ENCODE measurements at regions not wholly inside any gene's neighbourhood (a gene's known extent, or its start where the extent isn't known, plus 50 kb on each side); places are given as distances from the start of the nearest gene placed in this dataset.

DNA sequence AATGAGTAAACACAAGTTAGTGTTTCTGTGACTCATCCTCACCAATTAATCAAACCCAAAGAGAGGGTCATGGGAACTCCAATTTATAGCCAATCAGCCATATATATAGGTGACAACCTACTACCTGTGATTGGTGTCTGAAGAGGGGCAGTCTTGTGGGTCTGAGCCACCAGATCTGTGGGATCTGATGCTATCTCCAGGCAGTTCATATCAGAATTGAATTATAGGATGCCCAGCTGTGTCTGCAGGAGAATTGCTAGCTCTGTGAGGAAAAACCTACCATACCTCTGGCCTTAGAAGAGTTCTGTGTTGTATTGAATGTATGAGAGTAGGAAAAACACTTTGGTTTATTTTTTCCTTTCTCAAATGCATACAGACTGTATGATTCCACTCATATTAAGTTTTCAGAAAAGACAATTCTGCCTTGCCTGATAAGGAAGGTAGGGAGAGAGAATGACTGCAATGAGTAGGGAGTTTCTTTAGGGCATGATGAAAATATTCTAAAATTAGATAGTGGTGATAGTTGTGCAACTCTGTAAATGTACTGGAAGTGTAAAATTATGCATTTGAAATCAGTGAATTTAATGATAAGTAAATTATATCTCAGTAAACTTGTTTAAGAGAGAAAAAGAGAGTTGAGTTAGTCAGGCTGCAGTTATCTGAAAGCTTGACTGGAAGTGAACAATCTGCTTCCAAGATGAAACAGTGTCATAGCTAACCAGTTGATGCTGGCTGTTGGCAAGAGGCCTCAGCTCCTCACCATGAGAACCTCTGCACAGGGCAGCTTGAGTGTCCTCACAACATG is 274.9 kb downstream of the AUH start:
- no peak for TF ChIP-seq ZNF274 (IDR thresholded peaks at IDR 0.05; ENCODE audit: low read depth, low read length)
- no peak overlapping the region for H3K4me3 ChIP-seq (ENCODE audit: low read length)

DNA sequence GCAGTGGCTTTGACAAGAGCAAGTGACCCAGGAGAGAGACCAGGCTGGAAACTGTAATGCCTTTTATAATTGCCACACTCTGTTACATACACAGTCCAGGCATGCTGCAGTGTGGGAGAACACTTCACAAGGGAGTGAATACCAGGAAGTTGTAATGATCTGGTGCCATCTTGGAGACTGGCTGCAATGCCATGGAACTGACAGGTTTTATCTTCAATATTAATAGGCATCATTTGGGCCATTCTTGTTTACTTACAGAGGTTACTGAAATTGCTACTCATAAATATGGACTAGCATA is 274.3 kb downstream of the AUH start:
- no peak overlapping the region for H3K4me3 ChIP-seq (ENCODE audit: low read length)
- no peak for TF ChIP-seq ZNF274 (IDR thresholded peaks at IDR 0.05; ENCODE audit: low read depth, low read length)

DNA sequence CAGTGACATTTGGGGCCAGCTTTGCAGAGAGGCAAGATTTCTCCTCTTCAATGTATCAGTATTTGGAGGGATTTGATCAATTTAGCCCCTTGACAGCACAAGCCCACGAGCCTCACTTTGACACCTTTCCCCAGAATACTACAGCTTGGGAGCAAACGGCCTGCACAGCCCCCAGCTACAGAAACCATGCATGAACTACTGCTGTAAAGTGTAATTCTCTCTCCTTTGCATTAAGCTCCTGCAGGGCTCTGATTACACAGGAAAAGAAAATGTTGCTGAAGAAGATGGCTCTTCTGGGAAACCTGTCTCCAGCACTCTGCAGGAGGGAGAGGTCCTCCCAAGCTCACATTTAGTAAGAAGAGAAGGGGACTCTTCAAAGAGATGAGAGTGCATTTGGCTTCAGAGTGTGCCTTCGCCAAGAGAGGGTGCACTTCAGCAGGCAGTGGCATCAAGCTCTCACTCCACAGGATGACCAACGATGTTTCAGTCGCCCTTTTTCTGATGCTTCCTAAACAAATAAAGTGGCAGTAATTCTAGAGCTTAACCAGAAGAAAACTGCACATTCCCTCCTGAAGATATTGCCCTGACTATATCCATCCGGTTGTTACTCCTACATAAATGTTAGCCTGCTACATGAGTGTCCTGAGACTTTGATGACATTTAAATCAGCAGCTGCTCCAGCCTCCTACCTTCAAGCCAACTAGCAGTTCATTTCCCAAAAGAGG is 272.2 kb downstream of the AUH start:
- TF ChIP-seq ZNF274 (IDR thresholded peaks at IDR 0.05; ENCODE audit: low read depth, low read length), result no peak
- H3K4me3 ChIP-seq (ENCODE audit: low read length), result no peak overlapping the region

DNA sequence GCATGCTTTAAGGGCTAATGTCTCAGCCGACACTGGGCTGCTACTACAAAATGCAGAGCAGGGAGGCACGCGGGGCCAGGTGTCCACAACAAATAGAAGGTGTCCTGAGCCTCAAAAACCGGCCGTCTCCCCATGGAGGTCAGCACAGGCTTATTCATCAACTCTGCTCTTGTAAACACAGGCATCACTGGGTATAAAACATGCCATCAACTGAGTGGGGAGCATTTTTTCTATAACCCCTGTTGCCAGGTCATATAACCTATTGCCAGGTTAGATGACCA is 271.6 kb downstream of the AUH start:
- H3K4me3 ChIP-seq (ENCODE audit: low read length), result no peak overlapping the region
- TF ChIP-seq ZNF274 (IDR thresholded peaks at IDR 0.05; ENCODE audit: low read depth, low read length), result no peak

DNA sequence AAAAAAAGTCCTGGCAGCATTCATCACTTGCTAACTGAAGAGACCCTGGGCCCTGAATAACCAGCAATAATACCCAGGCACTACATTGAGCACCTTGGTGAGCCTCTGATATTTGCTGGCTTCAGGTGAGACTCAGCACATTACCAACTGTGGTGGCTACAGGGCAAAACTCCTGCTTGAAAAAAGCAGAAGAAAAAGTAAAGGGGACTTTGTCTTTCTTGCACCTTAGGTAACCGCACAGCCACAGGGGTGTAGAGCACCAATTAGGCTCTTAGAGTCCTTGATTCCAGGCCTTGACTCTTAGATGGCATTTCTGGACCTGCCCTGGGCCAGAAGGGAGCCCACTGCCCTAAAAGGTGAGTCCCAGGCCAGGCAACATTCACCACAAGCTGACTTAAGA is 269.5 kb downstream of the AUH start:
- H3K4me3 ChIP-seq (ENCODE audit: low read length), result no peak overlapping the region
- no peak for TF ChIP-seq ZNF274 (IDR thresholded peaks at IDR 0.05; ENCODE audit: low read depth, low read length)

DNA sequence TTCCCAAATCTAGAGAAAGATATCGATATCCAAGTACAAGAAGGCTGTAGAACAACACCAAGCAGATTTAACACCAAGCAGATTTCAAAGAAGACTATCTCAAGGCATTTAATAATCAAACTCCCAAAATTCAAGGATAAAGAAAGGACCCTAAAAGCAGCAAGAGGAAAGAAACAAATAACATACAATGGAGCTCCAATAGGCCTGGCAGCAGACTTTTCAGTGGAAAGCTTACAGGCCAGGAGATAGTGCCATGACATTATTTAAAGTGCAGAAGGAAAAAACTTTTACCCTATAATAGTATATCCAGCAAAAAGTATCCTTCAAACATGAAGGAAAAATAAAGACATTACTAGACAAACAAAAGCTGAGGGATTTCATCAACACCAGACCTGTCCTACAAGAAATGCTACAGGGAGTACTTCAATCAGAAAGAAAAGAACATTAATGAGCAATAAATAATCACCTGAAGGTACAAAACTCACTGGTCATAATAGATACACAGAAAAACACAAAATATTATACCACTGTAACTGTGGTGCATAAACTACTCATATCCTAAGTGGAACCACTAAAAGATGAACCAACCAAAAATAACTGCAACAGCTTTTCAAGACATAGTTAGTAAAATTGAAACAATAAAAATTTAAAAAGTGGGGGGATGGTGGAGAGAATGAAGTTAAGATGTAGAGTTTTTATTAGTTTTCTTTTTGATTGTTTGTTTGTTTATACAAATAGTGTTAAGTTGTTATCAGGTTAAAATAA is 267.2 kb downstream of the AUH start:
- no peak for TF ChIP-seq ZNF274 (IDR thresholded peaks at IDR 0.05; ENCODE audit: low read depth, low read length)
- no peak overlapping the region for H3K4me3 ChIP-seq (ENCODE audit: low read length)

DNA sequence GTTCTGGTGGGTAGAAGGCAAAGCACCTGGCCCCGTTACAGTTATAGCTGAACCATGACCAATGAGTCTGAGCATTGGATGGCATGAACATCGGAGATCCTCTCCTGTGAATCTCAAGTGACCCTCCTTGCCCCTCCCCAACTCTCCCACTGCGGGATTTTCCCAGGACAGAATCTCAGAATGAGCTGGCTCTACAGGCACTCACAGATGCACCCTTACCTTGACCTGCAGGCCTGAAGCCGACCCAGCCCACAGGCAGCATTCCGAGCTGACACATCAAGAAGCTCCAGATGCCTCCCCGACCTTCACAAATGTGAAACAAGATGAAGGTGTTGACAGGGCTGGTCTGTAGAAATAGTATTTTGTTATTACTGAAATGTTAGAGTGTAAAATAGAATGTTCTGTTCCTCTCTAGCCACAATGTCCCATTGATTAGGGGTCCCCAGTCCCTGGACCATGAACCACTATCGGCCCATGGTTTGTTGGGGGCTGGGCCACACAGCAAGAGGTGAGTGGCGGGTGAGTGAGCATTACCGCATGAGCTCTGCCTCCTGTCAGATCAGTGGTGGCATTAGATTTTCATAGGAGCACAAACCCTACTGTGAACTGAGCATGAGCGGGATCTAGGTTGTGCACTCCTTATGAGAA is 263.4 kb downstream of the AUH start:
- no peak for TF ChIP-seq ZNF274 (IDR thresholded peaks at IDR 0.05; ENCODE audit: low read depth, low read length)
- H3K4me3 ChIP-seq (ENCODE audit: low read length), result no peak overlapping the region

DNA sequence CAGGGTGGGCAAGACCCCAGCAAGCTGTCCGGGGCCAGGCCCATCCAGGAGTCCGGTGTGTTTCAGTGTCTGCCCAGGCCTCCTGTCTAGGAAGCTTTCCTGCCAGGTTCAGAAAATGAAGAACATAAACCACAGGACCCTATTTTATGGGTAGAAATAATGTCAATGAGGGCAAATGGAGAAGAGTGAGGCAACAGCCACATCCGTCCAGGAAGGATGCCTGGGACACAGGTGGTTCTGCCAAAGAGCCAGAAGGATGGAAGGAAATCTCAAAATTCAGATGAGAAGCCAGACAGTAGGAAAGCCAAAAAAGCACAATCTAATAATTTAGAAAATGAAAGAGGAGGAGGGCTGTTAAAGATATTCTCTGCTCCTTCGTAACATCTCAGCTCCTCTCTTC is 262.3 kb downstream of the AUH start:
- no peak for TF ChIP-seq ZNF274 (IDR thresholded peaks at IDR 0.05; ENCODE audit: low read depth, low read length)
- H3K4me3 ChIP-seq (ENCODE audit: low read length), result no peak overlapping the region

DNA sequence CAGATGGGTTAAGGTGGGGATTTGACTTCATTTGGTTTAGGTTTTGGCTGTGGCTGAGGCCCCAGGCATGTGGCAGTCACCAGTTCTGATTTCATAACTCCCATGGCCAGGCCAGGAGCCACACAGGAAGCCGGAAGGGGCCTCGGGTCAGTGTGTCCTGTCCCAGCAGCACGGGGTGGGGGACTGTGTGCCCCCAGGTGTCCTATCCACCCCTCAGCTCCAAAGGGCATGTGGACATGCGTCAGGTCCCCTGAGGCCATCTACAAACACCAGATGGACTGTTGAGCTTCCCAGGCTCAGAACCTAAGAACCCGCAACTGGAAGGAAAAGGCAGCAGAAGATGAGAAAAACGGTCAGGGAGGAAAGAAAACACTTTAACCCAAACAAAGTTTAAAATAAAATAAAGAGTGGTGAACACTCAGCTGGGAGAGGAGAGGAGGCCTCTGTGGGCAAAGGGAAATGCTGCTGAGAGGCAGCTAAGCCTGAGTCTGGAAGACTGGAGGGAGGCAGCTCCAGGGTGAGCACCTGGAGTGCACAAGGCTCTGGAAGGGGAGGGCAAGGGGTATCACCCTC is 260.8 kb downstream of the AUH start:
- no peak for TF ChIP-seq ZNF274 (IDR thresholded peaks at IDR 0.05; ENCODE audit: low read depth, low read length)
- no peak overlapping the region for H3K4me3 ChIP-seq (ENCODE audit: low read length)

DNA sequence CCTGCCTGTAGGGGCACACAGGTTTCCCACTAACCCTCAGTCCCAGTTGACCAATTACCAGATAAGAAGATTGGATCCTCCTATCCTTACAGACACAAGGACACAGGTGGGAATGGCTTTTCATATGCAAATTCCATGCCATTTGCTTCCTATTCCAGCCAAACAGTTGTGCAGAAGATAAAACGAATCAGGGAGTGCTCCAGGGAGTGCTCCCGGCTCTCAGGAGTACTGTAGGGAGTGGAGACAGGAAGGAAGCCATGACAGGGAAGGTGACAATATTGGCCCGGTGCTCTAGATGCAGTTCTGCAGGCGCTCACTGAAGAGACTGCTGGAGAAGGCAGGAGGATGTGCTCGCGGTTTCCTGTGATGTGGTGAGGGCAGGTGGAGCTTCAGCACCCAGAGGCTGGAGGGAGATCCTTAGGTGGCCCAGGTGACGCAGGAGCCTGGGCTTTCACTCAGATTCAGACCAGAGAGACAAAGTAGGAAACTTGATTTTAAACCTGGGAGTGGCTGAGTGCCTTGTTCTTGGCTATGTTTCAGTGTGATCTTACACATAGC is 260.0 kb downstream of the AUH start:
- no peak for TF ChIP-seq ZNF274 (IDR thresholded peaks at IDR 0.05; ENCODE audit: low read depth, low read length)
- no peak overlapping the region for H3K4me3 ChIP-seq (ENCODE audit: low read length)

DNA sequence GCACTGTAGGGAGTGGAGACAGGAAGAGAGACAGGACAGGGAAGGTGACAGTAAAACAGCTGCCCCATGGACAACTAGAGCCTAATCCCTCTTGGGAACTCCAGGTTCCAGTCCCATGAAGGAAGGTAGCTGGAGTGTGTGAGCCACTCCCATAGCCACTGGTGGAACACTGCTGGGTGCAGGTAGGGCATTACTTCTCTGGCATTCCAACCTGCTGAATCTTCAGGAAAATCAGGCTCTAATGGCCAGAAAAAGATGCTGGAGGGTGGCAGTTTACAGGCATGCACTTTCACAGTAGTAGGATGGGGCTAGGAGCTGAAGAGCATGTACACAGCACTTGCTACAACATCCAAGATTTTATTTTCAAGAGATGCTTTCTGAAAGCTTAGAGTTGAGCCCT is 259.4 kb downstream of the AUH start:
- TF ChIP-seq ZNF274 (IDR thresholded peaks at IDR 0.05; ENCODE audit: low read depth, low read length), result no peak
- H3K4me3 ChIP-seq (ENCODE audit: low read length), result no peak overlapping the region

DNA sequence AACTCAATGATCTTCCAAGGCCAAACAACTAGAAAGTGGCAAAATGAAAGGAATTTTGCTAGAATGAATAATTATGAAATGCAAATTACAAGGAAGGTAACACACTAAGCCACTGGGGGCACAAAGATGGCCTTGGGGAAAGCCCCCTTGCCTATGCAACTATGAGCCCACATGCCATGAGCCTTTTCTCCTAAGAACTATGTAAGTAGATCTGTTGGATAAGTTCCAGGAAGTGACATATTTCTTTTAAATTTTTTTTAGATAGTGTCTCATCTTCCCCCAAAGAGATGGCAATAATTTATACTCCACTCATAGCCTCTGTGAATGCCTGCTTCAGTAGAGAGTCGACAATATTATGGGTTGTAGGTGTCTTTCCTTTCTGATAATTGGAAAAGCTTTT is 257.8 kb downstream of the AUH start:
- TF ChIP-seq ZNF274 (IDR thresholded peaks at IDR 0.05; ENCODE audit: low read depth, low read length), result no peak
- no peak overlapping the region for H3K4me3 ChIP-seq (ENCODE audit: low read length)

DNA sequence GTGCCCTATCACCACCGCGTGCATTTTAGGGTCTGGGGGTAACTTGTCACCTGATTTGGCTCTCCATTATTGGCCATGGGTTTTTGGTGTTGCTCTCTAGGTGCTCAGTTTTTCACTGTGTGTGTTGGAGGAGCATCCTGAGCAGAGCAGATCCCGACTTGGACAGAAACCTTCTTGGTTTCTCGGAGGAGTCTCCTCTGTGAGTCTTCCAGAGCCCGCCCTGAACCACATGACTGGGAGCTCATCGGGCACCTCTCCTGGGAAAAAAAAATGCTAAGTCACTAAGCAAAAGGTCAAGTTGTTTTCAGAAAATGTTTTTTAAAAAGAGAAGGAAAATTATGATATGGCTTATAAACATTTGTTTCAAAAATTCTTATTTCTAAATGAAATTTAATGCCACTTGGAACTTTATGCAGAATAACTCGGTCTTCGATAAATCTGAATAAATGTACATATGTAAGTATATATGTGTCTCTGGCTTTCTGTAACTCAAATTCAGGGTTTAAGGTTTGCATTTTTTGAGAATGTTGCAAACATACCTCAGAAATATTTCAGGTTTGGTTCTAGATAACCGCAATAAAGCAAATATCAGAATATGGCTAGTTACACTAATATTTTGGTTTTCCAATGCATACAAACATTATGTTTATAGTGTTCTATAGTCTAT is 255.2 kb downstream of the AUH start:
- H3K4me3 ChIP-seq (ENCODE audit: low read length), result no peak overlapping the region
- no peak for TF ChIP-seq ZNF274 (IDR thresholded peaks at IDR 0.05; ENCODE audit: low read depth, low read length)

DNA sequence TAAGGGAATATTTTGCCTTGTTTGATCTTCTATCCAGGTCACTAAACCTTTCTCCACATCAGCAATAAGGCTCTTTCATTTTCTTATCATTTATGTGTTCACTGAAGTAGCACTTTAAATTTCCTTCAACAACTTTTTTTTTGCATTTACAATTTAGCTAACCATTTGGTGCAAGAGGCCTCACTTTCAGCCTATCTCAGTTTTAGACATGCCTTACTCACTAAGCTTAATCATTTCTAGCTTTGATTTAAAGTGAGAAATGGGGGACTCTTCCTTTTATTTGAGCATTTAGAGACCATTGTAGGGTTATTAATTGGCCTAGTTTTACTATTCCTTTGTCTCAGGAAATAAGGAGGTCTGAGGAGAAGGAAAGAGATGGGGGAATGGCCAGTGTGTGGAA is 250.5 kb downstream of the AUH start:
- no peak for TF ChIP-seq ZNF274 (IDR thresholded peaks at IDR 0.05; ENCODE audit: low read depth, low read length)
- H3K4me3 ChIP-seq (ENCODE audit: low read length), result no peak overlapping the region

Measured in GM08714 (cell line).